Stimulated activated CD8-positive, alpha-beta memory T cell treated with anti-CD3 and anti-CD28 coated beads, Interleukin-4, amount 100 ng/mL, for 4 hours (primary cell): ENCODE measurements at regions not wholly inside any gene's neighbourhood (a gene's known extent, or its start where the extent isn't known, plus 50 kb on each side); places are given as distances from the start of the nearest gene placed in this dataset.
"Not testable (repeated sequence)": the region's sequence is repeated elsewhere in the genome, so short reads cannot be mapped to it uniquely, and the experiment has no call there.

Experiments used
- DNase-seq, 2 donors: peaks; one replicate each; pipeline ENCODE4 v3.0.0-alpha.2; 2020; ENCODE audit warnings: low read depth in 2 of 2, low spot score in 1 of 2

DNA sequence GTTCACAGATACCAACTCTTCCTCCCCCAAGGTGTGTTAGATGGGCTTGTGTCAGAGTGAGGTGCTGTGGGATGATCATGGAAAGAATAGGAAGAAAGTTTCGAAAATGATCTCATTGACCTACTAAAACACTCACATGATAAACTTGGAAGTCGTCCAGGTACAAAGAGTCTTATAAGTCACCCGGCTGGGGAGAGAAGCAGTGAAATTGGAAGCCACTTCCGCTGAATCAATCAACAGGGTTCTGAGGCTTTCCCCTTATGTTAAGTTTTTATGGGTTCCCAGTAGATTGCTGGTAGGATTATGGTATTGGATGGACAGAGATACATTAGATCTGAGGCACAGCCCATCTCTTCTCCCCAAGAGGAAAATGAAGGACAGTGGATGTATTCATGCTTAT, 218.8 kb upstream of the MSX2 start:
- no peak for DNase-seq

DNA sequence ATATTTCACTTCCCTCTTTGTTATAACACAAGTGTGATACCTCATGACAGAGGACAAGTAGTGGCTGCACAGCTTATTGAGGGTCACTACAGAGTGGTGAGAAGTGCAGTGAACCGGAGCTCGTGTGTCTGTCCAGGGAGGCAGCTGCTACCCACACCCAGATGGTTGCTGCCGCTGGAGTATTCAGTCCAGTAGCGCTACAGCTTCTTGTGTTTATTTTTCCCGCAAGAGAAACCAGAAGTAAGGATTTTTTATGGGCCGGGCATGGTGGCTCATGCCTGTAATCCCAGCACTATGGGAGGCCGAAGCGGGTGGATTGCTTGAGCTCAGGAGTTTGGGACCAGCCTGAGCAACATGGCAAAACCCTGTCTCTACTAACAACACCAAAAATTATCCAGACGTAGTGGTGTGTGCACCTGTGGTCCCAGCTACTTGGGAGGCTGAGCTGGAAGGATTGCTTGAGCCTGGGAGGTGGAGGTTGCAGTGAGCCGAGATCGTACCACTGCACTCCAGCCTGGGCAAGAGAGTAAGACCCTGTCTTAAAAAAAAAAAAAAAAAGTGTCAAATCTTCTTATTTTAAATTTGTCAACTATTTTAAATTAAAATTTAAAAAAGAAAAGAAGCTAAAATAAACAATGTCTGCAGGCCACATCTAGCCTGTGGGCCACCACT, 213.5 kb upstream of the MSX2 start:
- DNase-seq: not testable (repeated sequence)

DNA sequence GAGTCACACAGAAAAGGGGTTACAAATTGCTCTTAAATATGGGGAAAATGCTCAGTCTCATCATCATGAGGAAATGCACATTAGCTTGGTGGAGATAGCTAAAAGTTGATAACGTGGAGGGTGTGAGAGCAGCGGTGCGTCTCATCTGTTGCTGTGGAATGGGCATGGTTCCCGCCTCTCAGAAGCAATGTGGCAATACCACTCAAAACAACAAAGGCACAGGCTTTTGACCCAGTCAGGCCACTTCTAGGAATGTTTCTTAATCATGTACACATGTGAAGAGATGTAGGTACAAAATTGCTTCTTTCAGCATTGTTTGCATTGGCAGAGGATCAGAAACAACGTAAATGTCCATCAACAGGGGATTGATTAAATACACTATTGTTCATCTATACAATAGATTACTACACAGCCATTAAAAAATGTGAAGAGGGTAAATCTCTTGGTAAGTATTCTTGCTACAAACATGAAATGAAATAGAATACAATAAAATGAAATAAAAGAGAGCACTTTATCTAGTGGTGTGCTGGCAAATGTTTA, 212.6 kb upstream of the MSX2 start:
- DNase-seq: no peak

DNA sequence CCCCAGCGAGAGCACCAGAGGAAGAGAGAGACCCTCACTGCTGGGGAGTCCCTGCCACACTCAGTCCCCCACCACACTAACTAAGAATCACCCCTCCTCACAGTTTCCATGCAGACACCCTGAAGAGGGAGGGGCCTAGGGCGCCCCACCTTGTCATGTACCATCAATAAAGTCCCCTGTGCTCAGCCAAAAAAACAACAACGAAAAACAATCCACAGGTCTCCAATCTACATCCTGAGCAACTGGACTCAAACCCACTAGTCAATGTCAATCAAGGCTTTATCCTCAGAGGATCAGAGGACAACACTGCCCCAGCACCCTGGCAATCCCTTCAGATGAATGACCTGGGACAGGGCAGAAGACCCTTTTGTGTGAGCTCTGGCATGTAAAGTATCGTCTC, 210.1 kb upstream of the MSX2 start:
- no peak for DNase-seq

DNA sequence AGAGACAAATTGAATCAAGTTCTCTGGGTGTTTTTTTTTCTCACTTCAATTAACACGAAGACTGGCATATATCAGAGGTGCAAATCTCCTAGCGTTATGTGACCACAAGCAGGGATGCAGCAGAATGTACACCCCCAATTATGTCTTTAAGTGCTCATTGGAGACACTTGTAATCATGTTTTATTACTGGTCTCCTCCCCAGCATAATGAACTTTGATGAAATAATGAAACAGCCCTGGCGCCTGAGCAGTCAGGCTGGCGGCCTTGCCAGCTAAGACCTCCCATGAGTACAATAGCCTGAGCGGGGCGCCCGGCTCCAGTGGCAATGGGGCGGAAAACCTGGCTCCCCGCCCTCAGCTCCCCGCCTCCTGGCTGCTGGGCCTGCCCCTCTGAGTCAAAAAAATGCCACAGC, 209.4 kb upstream of the MSX2 start:
- no peak for DNase-seq

DNA sequence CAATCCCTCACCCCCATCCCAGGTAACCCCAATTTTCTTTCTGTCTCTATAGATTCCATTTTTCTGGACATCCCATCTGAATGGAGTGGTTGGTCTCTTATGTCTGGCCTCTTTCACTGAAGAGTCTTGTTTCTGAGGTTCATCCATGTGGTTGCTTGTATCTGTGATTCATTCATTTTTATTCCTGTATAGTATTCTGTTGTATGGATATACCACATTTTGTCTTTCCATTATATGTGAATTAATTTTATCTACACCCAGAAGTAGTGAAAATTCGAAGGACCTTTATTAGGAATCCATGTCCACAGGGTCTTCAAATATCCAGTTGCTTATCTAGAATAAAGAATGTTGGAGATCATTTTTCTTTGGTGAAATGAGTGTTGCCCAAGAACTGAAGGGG, 207.6 kb upstream of the MSX2 start:
- no peak for DNase-seq

DNA sequence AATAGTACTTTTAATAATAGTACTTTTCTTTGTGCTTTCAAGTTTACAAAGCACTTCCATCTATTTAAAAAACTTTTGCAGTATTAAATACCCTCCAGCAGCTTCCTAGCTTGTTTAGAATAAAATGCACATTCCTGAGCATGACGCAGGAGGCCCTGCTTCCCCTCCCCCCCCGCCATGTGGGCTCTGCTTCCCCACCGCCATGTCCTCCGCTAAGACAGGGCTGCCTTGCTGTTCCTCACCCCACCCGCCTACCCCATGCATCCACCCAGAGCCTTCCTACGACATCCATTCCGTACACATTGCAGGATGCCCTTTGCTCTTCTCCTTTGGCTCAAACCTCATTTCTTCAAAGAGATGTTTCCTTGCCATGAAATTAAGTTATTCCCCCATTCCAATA, 205.9 kb upstream of the MSX2 start:
- DNase-seq: no peak

DNA sequence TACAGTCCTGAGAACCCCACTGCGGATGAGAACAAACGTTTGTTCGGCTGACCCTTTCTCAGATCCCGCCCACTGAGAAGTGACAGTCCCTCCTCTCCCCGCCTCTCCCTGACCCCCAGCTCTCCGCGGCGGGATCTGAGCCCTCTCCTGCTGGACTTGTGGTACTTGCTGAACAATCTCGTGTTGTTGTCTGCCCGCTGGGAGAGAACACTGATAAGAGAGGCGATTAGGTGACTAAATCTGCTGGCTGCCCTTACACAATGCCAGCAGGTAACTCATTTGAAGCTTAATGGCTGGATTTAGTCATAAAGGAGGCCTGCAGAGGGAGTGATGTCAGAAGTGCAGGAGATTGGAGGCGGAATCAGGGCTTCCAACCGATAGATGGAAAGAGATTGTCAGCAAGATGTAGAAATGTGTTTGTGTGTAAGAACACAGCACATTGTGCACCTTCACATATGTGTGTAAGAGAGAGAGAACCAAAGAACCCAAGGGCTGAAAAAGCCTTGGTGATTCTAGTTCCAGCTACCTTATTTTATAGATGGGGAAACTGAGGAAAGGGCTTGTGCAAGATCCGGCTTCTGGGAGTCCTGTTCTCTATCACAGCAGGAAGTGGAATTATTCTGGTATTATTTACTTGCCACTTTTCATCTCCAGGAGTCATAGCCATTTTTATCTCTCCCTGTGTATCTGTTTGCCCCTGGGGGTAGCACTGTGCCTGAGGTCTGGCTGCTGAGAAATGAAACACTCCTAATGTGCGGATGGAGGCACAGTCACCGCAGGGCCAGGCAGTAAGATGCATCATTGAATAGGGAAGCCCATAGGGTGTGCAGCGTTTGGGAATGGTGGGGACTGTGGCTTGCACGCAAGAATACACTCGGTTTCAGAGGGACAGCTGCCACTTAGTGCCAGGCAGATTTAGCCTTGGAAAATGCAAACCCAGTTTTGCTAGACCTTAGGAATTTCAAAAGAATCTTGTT, 203.7 kb upstream of the MSX2 start:
- DNase-seq: no peak

DNA sequence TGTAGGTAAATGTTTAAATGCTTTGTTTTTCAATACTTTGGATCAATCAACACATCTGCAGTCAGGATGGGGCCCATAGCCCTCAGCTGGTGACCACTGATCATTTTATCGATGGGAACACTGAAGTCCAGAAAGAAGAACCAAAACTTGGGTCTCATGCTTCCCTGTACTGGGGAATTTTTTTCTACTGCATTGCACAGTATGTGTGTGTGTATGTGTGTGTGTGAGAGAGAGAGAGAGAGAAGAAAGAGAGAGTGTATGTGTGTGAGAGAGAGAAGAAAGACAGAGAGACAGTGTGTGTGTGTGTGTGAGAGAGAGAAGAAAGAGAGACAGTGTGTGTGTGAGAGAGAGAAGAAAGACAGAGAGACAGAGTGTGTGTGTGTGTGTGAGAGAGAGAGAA, 202.9 kb upstream of the MSX2 start:
- no peak for DNase-seq

DNA sequence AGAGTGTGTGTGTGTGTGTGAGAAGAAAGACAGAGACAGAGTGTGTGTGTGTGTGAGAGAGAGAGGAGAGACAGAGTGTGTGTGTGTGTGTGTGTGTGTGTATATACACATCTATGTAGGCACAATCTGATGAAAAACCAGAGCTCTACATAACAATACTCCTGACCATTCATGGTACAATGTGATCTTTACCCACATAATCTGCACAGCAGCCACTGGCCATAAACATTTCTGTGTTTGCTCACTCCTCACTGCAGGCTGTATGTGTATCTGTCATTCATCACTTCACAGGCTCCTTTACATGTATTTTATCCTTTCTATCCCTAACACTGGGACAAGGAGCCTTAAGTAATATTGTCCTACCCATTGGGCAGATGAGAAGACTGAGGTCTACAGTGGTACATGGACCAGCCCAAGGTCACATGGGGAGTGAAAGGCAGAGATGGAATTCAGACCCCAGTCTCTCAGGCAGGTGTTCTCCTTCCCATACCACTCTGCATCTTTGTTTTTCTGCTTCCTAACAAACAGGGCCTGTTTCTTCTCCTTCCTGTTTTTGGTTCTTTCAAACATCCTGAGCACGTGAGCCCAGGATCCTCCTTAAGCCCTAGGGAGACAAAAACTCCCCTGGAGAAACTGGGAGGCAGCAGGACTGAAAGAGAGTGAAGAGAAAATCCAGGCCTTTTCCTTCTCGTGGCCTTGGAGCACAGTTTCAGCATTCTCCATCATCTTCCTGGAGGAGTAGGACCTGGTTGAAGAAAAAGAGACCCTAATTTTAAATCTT, 201.7 kb upstream of the MSX2 start:
- DNase-seq: no peak

DNA sequence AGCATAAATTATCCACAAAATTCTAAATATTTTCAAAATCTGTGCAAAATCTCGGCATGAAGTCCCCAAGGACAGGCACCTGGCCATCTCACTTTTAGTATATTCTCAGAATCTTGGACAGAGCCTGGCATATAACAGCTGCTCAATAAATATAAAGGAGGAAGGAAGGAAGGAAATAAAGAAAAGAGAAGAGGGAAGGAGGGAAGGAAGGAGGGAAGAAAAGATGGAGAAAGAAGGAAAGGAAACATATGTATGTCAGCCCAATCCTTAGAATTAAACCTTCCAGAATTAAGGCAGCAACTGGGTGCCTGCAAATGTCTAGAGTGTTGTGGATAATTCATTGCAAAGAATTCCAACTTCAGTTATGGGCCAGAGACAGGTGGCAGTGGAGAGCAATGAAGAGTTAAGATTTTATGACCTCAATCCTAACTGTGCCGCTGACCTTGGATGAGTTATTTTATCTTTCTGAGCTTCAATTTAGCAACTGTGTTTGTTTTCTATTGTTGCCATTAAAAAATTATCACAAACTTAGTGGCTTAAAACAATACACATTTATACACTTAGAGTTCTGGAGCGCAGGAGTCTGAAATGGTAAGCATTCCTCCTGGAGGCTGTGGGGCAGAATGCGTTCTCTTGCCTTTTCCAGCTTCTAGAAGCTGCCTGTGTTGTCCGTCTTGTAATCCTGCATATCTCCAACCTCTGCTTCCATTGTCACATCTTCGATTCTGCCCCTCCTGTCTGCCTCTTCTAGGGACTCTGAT, 200.9 kb upstream of the MSX2 start:
- no peak for DNase-seq

DNA sequence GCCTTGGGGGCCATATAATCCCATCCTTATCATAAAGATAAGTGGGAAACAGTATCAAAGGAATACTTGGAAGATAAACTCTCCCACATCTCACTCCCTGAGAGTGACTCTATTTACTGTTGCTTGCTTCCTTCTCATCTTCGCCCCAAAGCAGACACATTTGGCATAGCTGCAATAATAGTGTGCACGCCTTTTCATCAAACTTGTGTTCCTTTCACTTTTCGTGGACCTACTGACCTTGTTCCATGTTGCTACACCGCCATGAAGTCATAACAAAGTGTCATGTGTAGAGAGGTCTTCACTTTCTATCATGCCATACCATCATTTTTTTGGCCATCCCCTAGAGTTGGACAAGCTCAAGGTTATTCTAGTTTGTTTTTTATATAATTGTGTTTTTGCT, 200.0 kb upstream of the MSX2 start:
- no peak for DNase-seq

DNA sequence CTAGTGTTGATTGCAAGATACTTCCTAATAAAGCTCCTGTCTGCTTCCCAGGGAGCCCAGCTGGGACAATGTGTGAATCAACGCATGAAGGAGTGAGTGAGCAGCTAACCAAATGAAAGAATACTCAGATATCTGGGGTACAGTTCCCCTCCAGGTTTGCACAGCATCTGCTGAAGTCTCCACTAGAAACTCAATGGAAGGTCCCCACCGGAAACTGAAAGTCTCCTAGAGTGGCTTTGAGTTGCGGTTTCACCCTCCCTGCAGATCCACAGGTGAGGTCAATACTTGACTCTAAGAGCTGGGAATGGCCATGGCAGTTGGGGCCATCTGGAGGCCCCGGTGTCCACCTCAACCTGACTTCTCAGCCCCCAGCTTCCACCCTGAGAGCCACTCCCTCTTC, 198.2 kb upstream of the MSX2 start:
- DNase-seq: no peak

DNA sequence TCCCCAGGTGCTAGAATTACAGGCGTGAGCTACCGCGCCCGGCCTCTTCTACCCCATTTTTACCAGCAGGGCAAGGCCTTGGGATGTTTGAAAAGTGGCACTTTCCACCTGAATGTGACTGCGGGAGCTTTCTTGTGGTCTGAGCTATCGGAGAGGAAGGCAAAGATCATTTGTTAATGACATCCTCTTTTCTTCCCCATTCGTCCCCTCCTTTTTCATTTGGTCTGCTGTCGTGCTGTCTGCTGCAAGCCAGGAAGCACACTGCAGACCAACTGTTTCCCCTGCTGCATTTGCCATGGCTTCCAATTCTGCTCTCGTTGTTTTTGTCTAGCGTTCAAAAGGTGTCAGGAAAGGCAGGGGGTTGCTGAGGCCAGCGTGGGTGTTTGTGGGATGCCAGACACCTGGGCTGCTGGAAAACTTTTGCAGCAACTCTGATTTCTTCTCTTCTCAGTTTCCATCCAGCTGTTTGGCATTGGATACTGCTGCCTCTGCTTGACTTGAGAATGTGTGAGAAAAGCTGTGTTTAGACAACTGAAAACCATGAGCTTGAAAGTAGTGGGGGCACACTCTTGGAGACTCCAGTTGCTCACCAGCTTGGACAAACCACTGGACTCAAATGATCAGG, 196.4 kb upstream of the MSX2 start:
- no peak for DNase-seq

DNA sequence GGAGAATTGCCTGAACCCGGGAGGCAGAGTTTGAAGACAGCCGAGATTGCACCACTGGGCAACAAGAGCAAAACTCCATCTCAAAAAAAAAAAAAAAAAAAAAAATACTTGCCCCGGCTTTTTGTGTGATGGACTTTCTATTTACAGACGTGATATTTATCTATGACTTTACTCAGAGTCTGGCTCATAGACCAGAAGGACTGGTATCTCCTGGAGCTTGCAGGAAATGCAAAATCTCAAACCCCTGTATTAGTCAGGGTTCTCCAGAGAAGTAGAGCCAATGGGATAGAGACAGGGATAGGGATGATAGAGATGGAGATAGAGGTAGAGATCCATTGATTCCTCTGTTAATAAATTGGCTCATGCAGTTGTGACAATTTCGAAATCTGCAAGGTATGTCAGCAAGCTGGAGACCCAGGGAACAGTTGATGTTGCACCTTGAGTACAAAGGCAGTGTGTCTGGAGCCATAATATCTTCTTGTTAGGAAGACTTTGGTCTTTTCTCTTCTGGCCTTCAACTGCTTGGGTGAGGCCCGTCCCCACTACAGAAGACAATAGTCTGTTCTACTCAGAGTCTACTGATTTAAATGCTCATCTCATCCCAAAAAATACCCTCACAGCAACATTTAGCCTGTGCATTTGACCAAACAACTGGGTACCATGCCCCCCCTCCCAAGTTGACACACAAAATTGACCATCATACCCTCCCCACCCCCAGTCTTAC, 195.4 kb upstream of the MSX2 start:
- no peak for DNase-seq

DNA sequence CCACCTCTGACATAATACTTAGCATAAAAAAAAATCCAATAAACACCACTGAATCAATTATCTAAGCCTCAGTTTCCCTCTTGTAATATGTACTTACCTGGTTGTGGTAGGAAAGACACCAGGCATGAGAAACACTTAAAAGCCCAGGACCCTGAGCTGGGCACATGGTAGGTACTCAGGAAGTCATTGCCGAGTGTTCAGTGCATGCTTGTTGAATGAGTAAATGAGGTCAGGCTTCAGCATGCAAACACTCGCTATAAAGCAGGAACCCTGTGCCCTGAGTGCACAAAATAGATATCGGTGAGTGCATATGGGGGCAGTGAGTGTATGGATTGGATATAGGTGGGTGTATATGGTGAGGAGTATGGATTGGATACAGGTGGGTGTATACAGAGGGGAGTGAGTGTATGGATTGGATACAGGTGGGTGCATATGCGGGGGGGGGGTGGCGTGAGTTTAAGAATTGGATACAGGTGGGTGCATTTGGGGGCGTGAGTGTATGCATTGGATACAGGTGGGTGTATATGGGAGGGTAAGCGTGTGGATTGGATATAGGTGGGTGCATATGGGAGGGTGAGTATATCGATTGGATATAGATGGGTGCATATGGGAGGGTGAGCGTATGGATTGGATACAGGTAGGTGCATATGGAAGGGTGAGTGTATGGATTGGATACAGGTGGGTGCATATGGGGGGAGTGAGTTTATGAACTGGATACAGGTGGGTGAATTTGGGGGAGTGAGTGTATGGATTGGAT, 194.3 kb upstream of the MSX2 start:
- no peak for DNase-seq

DNA sequence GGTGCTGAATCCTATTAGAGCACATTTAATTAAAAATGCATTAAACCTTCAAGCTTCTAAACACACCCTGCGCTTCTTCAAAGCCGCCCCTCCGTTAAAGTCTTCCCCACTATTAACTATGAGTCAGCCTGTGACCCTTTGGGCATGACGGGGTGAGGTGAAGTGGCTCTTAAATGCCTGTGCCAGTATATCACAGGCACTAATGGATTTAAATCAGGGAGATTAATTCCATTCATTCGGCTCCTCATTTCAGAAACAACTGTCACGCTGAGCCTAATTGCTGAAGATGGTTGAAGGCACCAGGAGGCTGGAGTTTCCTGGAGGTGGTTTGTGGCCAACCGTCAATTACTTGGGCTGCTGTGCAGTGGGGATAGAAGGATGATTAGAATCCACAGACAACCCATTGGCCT, 192.6 kb upstream of the MSX2 start:
- DNase-seq: no peak

DNA sequence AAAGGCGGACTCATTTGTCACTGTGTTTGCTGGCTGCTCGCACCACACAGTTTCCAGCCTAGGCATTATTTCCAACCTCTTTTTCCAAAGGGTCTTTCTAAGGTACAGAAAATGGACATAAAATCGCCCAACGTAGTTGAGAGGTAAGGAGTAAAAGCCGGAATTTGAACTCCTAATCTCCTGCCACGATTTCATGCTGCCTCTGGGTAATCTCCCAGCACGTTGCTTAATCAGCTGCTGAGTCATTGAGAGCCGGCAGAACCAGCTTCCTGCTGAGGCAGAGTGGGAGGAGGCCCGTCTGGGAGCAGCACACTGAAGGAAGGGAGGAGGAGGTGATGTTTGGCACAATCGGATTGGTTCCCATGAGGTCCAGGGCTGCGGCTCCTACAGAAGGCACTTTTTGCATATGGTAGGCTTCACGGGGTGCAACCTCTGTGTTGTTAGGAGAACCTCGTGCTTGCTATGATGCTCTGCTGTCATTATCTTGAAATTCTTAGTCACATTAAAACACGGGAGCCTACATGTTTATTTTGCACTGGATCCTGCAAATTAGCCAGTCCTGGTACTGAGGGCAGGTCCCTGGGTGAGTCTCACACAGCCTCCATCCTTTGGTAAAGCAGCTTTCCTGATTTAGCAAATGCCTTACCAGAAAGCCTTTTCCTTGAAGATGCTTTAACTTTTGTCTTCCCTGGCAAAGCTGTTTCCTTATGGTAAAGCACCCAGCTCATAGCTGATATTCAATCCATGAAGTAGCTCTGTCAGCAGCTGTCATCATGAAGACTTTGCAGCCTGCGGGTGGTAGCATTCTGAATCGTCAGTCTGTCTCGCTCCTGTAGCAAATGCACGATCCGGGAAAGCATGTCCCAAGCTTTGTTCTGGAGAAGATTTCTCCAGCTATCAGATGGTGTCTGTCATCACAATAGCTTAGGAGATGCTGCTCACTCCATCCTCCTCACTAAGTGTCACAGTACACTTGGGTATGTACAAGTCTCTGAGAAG, 191.6 kb upstream of the MSX2 start:
- DNase-seq: no peak
